Esophagus muscularis mucosa (tissue), 3 donors: ENCODE measurements at regions not wholly inside any gene's neighbourhood (a gene's known extent, or its start where the extent isn't known, plus 50 kb on each side); places are given as distances from the start of the nearest gene placed in this dataset.

Experiments
- CTCF ChIP-seq, 3 experiments: fragments of 200-600 bp in 2 of 3; fragments of 450-650 bp in 1 of 3; sonication (generic) in 2 of 3; IDR thresholded peaks; one replicate each; pipeline ENCODE4 v1.5.1; 2017 to 2019; ENCODE audit warnings: antibody characterized with exemption in 3 of 3, mild to moderate bottlenecking in 2 of 3, moderate library complexity in 1 of 3
- POLR2A ChIP-seq: fragments of 450-650 bp; IDR thresholded peaks from one replicate; pipeline ENCODE4 v1.6.1; 2017; ENCODE audit warnings: antibody characterized with exemption, moderate library complexity, mild to moderate bottlenecking, low read depth

- TF ChIP-seq CTCF (IDR thresholded peaks at IDR 0.05) (no peak), POLR2A (no peak)
Observed at GRCh38 chr11:70508231-70508480, 109.8 kb downstream of the CTTN start.
